Lower leg skin (tissue), 3 donors: ENCODE measurements at regions not wholly inside any gene's neighbourhood (a gene's known extent, or its start where the extent isn't known, plus 50 kb on each side); places are given as distances from the start of the nearest gene placed in this dataset.

ENCODE experiments used
- CTCF ChIP-seq, 3 donors: fragments of 450-650 bp; IDR thresholded peaks; one replicate each; pipeline ENCODE4 v1.5.1; 2016; ENCODE audit warnings: antibody characterized with exemption in 3 of 3, mild to moderate bottlenecking in 3 of 3, moderate library complexity in 2 of 3
- POLR2A ChIP-seq, 2 donors: fragments of 450-650 bp; IDR thresholded peaks; one replicate each; pipeline ENCODE4 v1.6.1; 2016 to 2017; ENCODE audit warnings: antibody characterized with exemption in 2 of 2, mild to moderate bottlenecking in 1 of 2, moderate library complexity in 1 of 2

GRCh38 chr3:95168526-95168925, 1105.7 kb downstream of the NSUN3 start:
- no peak for TF ChIP-seq CTCF (IDR thresholded peaks at IDR 0.05)
- TF ChIP-seq POLR2A (IDR thresholded peaks at IDR 0.05) = no peak
